ENCODE measurements at regions not wholly inside any gene's neighbourhood (a gene's known extent, or its start where the extent isn't known, plus 50 kb on each side); places are given as distances from the start of the nearest gene placed in this dataset.

DNA sequence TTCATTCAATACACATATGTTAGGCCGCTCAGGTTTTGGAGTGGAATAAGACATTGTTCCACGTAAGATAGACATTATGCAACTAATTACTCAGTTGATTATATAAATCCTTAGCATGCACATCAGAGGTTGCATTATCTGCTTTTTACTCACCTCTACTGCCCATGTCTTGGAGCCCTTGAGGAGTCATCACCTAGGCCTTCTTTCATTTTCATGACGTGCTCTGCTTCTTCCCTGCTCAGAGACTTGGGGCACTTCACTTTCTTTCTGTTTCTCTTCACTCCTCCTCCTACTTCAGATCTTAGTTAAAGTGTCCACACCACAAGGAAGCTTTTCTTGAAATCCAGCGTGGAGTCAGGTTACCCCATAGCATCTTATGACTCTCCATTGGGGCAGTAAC lies 241.1 kb downstream of the TLR4 start:
- DNase-seq: no peak

DNA sequence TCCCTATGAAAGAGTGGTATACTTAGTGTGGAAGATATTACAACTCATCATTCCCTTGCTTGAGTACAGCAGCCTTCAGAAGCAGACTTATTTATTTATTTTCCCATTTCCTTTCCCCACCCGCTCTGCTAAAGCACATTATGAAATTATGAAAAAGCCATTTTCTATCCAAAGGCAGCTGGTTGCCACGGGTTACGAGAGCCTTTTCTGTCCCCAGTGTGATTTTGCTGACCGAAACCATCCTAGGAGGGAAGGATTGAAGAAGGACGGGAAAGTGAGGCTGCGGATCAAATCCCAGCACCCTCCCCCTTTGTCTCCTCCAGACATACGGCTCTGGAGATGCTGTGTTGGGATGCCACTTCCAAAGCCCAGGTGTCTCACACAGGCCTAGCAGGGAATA lies 246.9 kb downstream of the TLR4 start:
- DNase-seq: no peak

DNA sequence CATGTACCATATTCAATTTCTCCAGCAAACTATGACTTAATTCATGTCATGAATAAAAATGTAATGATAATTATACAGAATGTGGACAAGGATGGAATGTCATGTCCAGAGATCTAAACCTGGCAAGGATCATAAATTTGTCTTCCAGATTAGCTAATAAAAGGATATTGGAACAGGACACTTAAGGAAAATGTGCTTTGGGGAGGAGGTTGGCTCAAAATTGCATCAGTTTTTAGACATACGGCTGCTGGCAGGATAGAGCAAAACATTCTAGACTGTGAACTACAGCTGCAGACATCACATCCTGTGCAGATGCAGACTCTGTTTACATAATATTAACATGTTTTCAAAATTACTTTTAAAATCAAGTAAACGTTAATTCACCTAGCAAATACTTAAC lies 248.4 kb downstream of the TLR4 start:
- no peak for DNase-seq

DNA sequence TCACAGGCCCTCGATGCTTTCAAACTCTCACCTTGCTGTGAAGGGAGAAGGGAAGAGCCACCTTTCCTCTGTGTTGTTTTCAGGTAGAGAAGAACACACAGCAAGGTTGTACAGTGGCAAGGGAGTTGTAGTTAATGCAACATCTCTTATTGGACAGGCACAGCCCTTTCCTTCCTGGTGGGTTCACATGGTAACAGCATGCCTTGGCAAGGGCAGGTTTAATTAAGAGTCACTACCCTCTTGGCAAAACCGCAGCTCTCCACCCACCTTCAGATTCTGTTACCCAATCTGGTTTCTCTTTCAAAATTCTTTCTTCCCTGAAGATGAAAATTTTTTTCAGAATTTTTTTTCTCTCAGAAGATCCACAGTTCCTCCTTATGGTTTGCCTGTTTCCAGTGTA lies 253.1 kb downstream of the TLR4 start:
- DNase-seq: no peak

DNA sequence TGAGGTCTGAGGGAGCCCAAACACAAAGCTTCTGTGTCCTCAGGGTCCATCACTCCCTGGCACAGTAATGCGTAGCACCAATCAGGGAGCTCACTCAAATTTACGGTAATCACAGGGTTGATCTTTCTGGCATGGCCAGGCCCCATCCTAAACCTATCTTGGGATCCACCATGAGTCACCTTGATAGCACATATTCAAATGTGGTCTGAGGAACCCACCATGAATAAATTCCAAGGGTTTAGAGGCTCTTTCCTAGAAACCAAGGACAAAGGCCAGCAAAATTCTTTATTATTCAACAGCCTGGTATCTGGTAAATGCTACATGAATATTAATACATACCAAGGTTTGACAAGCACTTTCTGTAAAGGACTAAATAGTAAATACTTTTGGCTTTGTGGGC lies 254.5 kb downstream of the TLR4 start:
- DNase-seq: no peak

DNA sequence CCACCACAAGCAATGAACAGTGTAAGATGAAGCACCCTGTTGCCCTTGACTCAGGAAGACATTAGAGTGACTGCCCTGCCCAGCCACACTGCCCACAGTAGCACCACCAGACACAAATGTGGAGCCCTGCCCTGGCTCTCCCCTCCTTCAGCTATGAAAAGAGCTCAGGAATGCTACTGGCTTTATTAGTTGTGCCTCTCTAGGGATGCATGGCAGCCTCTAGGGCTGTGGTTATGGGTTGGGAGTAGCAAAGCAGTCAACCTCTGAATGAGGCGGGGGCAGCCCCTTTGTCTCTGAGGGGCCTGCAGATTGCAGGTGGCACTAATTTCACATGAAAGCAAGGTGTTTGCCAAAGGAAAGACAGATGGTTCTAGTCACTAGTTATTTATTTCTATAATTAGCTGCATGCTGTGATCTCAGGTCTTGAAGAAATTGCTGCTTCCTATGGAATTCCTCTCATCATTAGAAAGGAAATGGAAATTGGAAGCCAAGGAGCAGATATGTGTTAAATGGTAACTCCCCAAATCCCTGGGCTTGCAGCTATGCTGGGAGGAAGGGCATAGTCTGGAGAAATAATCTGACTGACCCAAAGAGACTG lies 259.4 kb downstream of the TLR4 start:
- no peak for DNase-seq

DNA sequence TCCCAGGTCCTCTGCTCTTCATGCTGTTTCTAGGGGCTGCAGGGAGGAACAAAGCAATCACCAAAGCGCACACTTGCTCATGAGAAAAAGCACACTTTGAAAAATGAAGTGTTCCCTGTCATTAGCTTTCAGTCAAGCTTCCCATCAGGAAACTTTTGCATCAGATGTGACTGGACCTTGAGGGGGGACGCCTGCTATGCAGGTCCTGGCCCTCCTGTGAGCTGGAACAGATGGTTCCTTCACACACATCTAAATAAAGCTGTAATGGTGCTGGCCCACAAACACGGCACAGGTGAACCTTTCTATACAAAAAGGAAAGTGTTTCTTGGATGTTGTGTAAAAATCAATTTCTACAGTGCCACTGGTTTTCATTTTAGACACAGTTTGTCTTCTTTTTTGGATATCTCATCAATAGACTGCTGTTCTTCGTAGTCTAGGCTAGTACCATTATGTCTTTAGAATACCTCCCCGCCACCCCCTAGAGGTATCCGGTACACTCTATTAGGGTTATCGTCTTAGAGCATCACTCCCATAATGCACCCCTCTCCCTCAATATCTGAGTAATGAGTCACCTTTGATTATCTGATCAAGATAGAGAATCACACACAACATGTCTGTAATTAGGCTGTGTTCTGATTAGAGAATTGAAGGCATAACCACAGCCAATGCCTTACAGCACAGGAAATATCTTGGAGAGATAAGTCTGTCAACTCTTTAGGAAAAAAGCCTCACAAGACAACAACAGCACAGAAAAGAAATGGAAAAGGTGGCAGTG lies 266.3 kb downstream of the TLR4 start:
- no peak for DNase-seq

DNA sequence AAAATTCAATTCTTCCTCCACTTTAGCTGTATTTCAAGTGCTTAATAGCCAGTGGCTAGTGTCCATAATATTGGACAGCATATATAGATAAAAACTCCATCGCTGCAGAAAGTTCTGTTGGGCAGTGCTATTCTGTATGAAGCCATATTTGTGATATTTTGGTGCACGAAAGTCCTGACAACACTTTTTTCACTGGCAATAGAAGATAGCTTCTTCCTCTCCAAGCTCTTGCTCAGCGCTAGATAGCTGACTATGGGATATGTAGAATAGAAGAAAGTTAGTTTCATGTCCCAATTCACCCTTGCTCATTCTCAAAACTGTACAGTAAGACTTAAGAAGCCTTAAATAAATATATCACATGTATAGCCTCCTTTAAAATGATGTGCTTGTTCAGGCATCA lies 269.9 kb downstream of the TLR4 start:
- no peak for DNase-seq

DNA sequence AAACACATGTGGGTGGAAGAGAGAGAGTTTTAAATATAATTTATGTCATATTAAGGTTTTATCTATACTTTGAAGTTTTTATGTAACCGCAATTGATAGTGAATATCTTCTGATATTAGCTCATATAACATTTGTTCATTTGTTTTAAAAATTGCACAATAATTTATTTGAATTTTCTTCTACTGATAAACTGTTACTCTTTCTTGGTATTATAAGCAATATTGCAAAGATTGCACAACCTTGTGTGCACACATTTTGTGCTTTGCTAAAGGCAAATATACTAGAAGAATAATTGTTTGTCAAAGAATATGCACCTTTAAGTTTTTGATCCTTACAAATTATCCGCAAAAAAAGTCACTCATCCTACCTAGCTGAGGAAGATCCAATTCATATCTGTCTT lies 275.7 kb downstream of the TLR4 start:
- no peak for DNase-seq

DNA sequence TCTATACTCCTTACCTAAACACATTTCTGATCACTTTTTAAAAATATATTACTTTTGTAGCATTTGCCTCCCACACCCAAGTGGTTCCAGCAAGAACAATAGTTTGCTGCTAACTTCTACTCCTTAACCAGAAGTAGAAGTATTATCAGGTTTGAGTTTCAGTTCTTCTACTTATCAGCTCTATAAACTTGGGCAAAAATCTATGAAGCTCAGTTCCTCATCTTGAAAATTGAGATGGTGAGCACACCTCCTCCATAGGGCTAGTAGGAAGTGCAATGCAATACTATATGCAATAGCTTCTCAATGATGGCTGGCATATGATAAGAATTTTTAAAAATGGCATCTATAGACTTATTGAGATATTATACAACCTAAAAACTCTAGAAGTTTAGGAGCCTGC lies 283.7 kb downstream of the TLR4 start:
- DNase-seq: no peak

DNA sequence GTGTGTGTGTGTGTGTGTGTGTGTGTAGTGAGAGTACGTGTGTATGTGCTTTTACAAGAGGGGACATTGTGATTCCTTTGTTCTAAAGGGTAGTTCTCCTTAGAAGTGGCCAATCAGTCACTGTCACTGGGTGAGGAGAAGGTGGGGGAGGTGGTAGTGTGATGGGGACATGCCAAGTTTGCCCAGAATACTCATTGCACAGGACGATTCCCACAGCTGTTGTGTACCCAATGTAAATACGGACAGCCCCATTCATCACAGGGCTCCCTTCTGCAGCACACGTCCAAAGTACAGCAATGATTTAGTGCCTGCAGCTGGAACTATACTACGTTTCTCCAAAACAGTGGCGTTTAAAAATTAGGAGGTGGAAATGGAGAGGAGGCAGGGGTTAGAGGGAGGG lies 287.8 kb downstream of the TLR4 start:
- no peak for DNase-seq

DNA sequence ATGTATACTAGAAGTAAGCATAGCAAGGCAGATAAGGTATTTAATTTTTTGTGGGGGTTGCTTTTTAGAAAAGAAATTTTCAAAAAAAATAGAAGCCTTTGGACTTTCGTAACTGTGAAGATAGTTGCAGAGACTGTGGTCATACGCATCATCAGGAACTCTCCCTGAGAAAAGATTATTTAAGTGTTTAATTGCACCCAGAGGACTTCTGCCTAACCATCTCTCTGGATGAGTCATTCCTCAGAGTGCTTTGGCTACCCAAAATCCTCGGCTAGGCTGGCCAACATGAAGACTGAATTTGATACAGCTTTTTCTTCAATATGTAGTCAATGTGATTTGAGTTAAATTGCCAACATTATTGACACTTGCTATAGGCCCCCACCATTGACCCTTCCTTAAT lies 296.4 kb downstream of the TLR4 start:
- DNase-seq: no peak

DNA sequence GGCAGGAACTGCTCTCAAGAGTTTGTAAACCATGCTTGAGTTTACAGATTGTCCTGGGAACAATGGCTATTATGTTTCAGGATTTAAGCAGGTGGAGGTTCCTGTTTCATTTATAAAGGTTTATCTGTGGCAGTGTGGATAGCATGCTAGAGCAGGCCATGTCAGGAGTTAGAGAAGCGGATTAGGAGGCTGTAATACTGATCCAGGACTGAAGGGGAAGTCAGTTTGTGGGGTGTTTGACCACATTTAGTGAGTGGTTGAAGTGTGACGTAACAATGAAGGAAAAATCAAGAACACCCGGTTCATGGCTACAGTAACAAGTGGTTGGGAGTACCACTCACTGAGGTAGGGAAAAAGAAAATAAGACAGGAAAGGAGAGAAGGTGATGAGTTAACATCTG lies 299.0 kb downstream of the TLR4 start:
- no peak for DNase-seq

DNA sequence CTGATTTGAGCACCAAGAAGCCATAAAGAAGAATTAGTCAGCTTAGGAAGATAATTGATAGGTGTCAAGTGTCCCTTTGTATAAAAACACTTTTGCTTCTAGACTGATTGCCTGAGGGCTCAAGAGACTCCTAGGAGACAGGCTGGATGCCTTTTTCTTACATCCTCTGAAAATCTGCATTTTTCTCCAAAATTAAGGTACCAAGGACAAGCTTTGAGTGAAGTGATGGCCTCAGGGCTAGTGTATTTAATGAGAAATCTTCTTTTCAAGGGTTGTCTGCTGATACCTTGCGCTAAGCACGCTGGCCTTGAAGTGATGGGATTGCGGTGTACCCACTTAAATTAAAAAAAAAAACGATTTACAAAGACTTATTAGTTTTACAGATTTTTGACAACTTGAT lies 304.0 kb downstream of the TLR4 start:
- DNase-seq: no peak

DNA sequence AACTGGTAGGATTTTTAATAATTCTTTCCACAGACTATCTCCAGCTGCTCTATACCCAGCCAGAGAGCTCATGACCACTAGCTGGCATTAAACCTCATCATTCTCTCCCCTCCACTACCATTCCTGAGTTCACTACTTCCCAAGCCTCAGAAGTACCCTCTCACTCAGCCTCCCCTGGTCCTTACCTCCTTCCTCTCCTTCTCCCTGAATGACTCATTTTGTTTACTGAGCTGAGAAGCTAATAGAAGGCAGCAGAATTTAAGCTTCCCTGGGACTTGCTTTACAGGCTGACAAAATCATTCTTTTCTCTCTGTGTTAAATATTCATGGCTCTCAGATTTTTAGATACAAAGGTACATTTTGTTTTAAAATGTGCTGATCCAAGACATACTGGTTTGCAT lies 305.4 kb downstream of the TLR4 start:
- no peak for DNase-seq

DNA sequence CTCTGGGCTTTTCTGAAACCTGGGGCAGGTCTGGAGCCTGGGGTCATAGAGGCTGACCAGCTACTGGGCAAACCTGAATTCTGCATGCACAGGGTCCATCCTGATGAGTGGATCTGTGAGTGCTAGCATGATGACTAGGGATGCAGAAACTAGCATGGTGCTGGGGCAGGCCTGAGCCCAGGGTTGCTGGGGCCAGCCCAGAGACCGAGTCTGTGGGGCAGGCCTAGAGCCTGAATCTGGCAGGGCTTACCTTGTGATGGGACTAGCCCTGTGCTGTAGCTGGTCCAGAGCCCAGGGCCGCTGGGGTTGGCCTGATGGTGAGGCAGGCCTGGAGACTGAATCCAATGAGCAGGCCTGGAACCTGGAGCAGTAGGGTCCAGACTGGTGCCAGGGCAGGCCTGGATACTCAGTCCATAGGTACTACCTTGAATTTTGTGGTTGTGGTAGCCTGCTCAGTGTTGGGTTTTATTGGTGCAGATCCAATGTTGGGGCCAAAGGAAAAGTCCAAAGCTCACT lies 313.5 kb downstream of the TLR4 start:
- DNase-seq: no peak

DNA sequence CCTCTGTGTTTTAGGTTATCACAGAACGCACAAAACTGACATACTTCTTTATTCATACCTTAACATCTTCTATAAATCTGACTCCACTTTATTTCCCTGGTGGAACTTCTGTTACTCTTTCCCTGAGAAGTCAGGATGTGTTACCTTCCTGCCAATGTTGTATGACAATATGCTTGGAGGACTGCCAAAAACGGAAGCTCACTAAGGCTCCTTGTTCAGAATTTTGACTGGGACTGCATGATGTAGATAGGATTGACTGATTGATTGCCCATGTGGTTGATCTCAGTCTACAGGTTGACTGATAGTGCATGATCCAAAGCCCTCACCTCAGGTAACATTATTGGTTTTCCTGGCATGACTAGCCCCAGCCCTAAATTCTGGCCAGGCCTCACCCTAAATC lies 319.4 kb downstream of the TLR4 start:
- DNase-seq: no peak

DNA sequence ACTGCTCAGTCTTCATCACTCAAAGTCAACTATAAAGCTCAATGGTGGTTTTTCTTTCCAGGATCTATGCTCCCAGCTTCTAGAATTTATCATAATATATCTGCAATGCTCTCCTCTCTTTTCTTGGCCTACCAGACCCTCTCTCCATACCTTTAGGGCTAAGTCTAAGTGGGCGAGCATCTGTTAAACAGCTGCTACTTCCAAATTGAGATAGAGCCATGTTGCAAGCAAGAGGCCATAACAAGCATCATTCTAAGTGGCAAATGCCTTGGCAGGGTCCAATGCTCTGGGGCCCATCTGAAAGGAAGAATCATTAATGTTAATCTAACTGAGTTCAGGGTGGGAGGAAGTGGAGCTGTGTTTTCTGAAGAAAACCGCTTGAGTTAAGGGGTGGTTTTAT lies 324.0 kb downstream of the TLR4 start:
- no peak for DNase-seq

DNA sequence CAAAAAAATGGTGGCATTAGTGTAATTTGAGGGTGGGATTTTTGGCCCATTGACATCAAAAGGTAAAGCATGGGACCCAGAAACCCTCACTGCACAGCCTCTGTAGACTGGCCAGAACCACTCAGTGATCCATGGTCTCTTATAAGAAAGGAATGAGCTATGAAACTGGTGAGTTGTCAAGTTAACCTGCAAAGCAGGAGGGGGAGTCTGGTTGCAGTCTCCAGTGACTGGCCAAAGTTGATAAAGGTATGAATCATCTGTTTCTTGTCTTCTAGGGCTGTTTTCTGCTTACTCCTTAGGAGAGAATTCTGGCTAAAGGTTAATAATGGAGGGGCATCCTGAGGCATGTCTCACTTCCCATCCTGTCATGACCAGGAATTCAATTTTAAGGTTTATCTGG lies 325.2 kb downstream of the TLR4 start:
- DNase-seq: no peak

DNA sequence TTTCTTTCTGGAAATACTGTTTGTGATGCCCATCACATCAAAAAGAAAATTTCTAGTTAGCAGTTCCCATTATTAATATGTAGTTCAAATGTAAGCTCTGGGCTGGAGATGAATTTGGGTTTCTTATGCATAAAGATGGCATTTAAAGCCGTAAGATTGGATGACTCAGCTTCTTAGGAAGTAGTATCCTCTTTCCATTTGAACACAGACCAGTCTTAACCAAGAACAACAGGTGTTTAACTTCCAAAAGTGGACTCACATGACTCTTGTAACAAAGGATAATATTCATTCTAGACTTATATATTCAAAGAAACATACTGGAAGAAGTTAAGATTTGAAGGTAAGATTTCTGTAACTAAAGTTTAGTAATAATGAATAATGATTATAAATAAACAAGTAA lies 330.5 kb downstream of the TLR4 start:
- no peak for DNase-seq

DNA sequence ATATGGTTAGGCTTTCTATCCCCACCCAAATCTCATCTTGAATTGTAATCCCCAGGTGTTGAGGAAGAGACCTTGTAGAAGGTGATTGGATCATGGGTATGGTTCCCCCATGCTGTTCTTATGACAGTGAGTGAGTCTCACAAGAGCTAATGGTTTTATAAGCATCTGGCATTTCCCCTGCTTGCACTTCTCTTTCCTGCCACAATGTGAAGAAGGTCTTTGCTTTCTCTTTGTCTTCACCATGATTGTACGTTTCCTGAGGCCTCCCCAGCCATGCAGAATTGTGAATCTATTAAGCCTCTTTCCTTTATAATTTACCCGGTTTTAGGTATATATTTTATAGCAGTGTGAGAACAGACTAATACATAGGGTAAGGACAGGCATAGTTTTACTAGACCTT lies 334.5 kb downstream of the TLR4 start:
- DNase-seq: no peak

DNA sequence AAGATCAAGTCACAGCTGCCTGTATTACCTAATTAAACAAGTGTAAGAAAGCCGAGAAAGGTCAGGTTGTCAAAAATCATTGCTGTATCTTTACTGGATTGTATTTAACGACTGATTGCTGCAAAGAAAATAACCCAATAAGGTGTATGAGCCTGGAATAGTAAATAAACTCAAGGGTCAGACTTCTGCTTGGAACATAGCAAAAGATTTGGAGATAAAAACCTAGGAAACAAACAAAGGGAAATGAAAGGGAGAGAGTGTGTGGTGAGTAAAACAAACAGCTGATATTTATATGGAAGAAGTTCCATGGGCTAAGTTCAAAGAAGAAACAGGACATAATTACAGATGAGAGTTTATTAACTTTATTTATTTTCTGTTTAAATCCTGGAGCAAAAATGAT lies 354.0 kb downstream of the TLR4 start:
- no peak for DNase-seq

DNA sequence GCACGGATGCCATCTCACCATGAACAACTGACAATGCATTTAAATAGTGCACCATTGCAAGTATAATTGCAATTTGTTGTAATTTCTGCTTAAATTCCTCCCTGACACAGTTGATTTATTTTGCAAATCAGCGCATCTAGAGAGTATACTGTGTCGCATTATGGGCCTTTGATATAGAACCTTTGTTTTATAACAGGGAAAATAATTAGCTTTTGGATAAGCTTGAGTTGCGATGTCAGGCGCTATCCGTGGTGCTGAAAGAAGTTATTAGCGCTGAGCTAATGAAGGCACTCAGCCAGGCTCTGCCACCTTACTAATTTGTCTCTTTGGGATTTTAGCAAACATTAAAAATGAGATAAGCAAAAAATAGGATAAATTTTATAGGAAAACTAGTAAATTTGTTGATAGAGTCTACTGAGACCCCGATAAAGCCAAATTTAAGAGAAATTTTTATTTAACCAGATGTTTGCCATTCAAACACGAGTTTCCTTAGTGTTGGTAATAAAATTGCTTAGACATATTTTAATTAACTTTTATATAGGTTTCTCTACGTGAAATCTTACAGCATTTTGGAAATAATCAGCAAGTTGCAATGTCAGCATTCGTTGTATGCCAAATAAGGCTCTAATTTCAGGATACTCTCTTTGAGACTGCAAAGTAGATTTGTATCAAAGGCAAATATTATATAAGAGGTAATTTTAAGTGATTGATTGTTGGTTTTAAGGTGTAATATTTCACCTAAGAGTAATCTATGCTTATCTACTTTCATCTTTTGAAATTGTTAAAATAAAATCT lies 355.5 kb downstream of the TLR4 start:
- DNase-seq: peak; percentile 9

DNA sequence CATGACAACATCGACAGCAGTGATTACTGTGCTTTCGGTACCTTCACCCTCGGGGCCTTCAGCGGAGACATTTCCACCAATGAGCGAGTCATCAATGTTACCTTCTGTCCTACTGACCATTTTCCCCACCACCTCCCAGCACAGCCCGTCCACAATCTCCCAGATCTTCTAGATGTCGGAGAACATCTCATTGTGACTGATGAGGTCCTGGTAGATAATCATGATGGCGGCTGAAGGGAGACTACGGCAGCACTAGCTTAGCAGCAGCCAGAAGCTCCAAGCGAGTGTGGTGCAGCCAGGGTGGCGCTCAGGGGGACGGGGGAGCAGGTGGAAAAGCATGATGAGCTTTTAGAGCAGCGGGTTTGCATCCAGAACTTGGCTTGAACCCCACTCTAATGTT lies 379.0 kb downstream of the TLR4 start:
- no peak for DNase-seq
